Adipose tissue (tissue), 3 donors: ENCODE measurements at regions not wholly inside any gene's neighbourhood (a gene's known extent, or its start where the extent isn't known, plus 50 kb on each side); places are given as distances from the start of the nearest gene placed in this dataset.
"Not testable (repeated sequence)": the region's sequence is repeated elsewhere in the genome, so short reads cannot be mapped to it uniquely, and the experiment has no call there.

Experiments
- H3K27ac ChIP-seq: one replicate; pipeline ENCODE4 v1.5.1; 2013; ENCODE audit warnings: low read depth, low read length
- WGBS, 3 donors: extraction: QIAGEN DNeasy Blood & Tissue Kit; methylation state at CpG; one replicate each; pipeline ENCODE4 v1.1.7; 2013; 5-methylcytosine and 5-hydroxymethylcytosine counted together
- donor health status: healthy with polysubstance abuse.
- donor health status: Bipolar disorder and iron deficiency.
- donor health status: healthy.

DNA sequence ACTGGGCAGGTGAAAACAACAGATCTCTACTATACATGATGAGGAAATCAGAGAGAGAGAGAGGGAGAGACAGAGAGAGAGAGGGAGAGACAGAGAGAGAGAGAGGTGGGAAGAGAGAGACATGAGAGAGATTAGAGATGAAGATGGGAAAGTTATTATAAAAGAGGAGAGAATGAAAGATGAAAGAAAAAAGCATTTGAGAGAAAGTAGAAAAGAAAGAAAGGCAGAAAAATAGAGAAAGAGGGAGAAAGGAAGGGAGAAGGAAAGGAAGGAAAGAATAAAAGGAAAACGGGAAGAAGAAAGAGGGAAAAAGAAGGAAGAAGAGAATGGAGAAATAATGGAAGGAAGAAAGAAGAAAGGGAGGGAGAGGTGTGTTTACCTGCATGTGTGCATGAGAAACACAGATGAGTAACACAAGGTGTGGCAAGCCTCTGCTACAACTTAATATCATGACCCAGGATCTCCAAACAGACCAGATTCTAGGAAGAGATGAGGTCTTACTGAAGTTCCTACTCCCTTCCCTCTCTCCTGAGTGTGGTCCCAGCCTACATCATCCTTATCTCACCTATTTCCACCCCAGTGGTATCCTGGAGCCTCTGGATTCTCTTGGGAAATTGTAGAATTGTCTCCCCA is 176.3 kb downstream of the C12orf75 start:
- no peak overlapping the region for H3K27ac ChIP-seq
- 63 to 84% (median 77%) methylated on average over 1 of the region's 1 CpG for WGBS, 3 donors

DNA sequence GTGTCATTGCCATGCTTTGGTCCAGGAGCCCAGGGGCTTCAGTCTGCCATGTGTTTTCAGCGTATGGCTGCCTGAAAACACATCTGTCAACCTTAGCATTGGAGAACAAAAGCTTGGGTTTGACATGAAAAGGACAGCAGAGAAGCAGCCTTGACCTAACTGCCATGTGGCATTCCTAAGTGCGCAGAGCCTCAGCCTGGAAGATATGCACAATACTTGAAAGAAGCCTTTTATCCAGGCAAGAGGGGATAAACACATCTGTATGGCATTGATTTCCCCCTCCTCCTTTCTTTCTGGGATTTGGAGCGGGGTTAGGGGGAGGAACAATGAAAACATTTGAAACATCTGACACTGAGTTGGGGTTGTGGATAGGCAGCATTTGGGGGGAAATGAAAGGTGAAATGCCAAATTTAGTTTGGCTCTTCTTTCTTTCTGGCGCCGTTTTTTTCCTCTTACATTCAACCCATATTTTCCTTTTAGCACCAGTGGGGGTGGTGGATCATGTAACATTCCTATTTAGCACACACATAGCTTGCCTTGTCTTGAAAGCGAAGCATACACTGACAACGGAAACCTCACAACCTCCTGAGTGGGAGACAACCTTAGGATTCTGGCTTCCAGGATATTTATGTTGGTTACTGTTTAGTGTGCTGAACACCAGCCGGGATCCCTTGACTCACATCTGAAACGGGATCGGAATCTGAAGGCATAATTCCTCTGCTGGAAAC is 177.0 kb downstream of the C12orf75 start:
- WGBS, 3 donors: 68 to 79% (median 79%) methylated on average over 10 of the region's 10 CpGs
- H3K27ac ChIP-seq: no peak overlapping the region

DNA sequence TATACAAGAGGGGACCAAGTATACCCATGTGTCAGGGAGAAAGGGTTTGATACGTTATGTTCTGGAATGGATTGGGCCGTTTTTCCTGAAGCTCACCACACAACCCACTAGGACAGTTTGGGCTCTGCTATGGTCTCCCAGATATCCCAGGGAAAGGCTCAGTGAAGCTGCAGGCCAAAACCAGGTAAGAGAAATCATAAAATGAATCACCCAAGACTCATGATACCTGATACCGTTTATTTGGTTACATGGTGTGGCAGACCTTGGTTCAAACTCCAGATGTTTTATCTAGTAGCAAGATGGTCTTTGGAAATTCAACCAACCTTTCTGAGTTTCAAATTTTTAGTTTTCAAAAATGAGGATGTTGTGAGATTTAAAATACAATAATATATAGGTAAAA is 177.6 kb downstream of the C12orf75 start:
- no peak overlapping the region for H3K27ac ChIP-seq
- 83 to 95% (median 91%) methylated on average over 3 of the region's 3 CpGs for WGBS, 3 donors

DNA sequence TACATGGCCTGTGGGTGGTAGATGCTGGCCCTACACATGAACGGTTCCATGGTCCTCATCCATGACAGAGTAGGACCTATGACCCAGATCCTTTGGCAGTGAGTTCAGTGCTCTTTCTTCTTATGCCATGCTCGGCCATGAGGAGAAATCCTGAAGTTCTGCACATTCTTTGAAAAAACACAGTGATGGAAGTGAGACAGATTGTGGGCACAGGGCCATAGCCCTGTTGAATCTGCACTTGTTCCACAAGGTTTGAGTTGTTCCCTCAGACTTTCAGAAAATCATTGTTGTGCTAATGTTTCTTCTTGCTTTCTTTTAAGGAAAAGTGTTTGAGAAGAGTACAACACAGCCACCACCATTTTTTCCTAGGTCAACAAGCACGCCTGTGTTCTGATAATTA is 180.0 kb downstream of the C12orf75 start:
- WGBS, 3 donors: 58 to 91% (median 79%) methylated on average over 3 of the region's 3 CpGs
- H3K27ac ChIP-seq: no peak overlapping the region

DNA sequence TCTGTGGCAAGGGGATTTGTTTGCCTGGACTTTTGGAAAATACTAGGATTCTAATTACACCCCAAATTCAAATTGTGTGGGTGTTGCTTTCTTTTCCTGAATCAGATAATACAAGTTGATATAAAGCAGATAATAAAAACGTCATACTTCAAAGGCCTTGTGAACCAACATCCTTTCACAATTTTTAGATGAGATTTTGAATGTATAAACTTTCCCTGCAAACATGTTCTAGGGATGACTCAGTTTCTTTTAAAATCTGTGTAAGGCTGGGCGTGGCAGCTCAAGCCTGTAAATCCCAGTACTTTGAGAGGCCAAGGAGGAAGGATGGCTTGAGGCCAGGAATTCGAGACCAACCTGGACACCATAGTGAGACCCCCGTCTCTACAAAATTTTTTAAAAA is 182.4 kb downstream of the C12orf75 start:
- 48 to 79% (median 72%) methylated on average over 4 of the region's 4 CpGs for WGBS, 3 donors
- H3K27ac ChIP-seq: not testable (repeated sequence)

DNA sequence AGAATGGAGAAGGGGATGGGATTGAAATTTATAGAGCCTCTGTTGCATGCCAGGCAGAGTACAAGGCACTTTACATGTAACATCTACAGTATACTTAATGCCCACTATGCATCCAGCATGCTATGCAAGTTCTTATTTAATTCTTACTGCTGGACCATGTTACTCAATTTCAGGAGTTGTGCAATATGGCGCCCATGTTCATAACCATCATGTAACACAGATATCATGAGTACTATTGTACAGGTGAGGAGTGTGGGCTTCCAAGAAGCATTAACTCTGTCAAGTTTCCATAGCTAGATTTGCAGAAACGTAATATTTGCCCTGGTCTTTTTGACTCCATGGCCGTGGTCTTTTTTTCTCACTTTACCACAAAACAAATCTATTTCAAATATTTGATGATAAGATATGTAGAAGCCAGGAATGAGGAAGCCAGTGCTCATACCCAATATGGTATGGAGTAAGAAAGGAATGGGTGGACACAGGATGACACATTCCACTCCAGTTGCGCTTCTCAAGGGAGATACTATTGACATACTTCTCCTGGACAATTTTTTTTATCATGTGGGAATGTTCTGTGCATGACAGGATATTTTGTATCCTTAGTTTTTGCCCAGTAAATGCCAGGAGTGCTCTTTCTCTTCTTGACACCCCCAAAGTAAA is 191.8 kb downstream of the C12orf75 start:
- 54 to 89% (median 85%) methylated on average over 4 of the region's 4 CpGs for WGBS, 3 donors
- no peak overlapping the region for H3K27ac ChIP-seq

DNA sequence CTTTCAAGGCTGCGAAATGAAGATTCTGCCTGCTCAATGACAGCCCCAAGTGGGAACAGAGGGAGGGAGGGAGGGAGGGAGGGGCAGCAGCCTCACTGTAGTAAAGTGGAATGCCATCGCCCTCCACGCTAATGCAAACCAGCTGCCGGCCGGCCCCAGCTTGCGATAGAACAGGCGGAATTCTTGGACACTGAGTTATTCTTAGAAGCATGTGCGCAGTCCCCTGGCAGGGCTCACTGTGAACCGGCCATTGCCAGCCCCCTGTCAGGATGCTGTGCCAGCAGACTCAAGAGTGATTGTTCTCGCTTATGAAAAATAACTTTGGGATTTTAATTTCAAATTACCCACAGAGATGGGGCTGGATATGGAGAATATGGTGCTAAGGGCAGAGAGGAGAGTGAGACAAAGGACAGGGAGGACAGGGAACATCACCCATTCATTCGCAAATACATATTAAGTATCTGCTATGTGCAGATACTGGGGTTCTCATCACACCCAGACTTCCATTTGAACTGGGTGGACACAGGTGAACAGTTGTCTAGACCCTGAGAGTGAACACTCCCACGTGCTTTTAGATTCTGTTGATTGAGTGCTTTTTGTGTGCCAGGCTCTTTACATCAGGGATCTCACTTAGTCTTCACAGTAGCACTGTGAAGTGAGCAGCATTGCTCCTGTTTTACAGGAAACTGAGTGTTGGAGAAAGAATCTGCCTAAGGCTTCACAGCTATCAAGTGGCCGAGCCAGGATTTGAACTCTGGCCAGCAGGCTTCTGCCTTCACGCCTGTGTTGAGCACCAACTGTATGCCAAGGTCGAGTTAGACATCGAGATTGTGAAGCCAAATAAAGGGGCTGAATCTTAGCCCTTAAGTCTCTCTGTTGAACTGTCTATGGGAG is 192.9 kb downstream of the C12orf75 start:
- H3K27ac ChIP-seq: no peak overlapping the region
- WGBS, 3 donors: 30 to 47% (median 33%) methylated on average over 16 of the region's 16 CpGs

DNA sequence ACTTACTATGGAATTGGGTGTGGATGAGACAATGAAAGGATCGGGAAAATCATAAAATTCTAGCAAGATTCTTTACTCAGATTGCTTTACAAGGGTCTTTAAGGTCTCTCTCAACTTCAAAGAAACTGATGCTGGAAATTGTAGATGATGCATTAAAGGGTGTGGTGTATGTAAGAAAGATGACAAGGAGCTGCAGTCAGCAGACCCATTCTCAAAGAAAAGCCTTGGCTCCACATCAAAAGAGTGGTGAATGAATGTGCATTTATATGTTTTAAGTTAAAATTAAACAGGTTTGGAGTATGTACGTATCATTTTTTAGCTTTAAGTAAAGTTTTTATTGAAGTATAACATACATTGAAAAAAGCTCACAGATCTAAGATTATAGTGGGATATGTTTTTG is 194.5 kb downstream of the C12orf75 start:
- H3K27ac ChIP-seq: no peak overlapping the region
- WGBS, 3 donors: 45 to 87% (median 85%) methylated on average over 2 of the region's 2 CpGs

DNA sequence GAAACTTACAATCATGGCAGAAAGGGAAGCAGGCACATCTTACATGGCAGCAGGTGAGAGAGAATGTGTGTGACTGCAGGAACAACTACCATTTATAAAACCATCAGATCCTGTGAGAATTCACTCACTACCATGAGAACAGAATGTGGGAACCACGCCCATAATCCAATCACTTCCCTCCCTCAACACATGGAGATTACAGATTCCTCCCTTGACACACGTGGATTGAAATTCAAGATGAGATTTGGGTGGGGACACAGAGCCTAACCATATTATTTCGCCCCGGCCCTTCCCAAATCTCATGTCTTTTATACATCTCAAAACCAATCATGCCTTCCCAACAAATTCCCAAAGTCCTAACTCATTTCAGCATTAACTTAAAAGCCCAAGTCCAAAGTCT is 203.6 kb downstream of the C12orf75 start:
- WGBS, 3 donors: 56 to 88% (median 87%) methylated on average over 4 of the region's 4 CpGs
- H3K27ac ChIP-seq: no peak overlapping the region

DNA sequence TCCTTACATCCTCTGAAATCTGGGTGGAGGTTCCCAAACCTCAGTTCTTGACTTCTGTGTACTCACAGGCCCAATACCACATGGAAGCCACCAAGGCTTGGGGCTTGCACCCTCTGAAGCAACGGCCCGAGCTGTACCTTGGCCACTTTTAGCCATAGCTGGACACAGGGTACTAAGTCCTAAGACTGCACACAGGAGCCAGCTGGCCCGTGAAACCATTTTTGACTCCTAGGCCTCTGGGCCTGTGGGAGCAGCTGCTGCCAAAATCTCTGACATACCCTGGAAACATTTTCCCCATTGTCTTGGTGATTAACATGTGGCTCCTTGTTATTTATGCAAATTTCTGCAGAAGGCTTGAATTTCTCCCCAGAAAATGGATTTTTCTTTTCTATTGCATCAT is 204.5 kb downstream of the C12orf75 start:
- 73 to 79% (median 79%) methylated on average over 3 of the region's 3 CpGs for WGBS, 3 donors
- H3K27ac ChIP-seq: not testable (repeated sequence)

DNA sequence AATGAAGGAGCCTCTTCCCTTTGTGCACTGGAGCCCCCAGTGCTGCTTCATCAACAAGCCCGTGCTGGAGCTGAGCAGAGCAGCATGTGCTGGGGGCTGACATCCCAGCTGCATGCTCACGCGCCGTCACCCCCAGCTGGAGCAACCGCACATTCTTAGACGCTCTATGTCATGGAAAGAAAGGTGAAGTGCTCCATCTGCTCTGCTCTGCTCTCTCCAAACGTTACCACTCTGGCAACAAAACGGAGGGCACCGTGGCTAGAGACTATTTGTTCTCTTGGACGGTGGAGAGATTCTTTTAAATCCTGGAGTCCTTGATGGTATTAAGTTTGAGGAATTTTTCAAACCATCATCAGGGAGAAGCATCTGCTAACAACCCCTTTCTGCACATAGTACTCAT is 208.4 kb downstream of the C12orf75 start:
- WGBS, 3 donors: 84 to 88% (median 87%) methylated on average over 9 to 10 of the region's 10 CpGs
- no peak overlapping the region for H3K27ac ChIP-seq

DNA sequence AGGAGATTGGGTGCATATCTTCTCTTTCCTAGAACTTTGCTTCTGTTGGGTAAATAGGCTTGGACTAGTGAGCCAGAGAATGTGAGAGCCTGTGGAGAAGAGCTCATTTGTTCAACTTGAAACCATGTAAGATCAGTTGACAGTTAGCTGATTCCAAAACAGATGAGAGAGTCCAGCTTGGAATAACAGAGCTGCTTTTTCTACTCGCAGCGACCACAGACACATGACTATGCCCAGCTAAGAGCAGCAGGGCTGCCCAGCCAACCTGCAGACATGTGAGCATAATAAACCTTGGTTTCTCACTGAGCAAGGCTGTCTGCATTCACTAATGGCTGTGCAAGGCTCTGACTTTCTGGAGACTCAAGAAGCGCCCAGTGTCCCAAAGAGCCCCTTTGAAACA is 209.2 kb downstream of the C12orf75 start:
- 64 to 90% (median 86%) methylated on average over 3 of the region's 3 CpGs for WGBS, 3 donors
- H3K27ac ChIP-seq: no peak overlapping the region

DNA sequence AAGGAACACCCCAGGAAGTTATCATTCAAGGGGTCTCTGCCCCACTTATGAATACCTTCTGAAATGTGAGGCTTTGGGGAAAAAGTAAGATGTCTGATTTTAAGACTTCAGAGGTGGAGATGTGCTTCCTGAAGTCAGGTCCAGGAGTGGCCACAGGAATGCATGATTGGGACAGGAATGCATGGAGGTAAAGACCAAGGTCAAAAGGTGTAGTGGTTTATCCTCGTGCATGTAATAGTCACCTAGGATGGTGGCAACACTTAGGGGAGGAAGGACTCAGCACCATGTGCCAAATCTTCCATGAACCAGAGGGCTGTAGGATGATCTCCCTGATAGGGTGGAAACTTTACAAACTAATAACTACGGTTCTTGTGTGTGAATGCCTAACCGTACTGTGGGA is 217.3 kb downstream of the C12orf75 start:
- WGBS, 3 donors: 77 to 90% (median 89%) methylated on average over 3 of the region's 3 CpGs
- H3K27ac ChIP-seq: no peak overlapping the region

DNA sequence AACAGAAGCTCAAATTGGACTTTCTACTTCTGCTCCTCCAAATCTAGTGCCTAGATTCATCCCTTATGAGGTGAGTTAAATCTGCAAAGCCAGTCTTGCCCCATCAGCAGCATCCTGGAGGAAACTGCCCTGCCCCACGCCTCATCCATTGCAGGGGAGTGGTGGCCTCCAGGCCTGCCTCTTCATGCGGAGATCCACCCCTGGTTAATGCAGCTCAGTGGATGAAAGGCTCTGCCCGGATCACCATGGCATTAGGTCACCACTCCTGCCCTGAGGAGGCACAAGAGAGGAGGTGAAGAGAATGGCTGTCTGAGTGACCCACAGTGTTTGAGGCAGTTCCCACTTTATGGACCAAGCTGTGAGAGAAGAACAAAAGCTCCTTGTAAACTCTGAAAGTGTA is 218.1 kb downstream of the C12orf75 start:
- whole genome bisulfite sequencing, 3 donors: 89 to 98% (median 94%) methylated on average over 3 of the region's 3 CpGs

DNA sequence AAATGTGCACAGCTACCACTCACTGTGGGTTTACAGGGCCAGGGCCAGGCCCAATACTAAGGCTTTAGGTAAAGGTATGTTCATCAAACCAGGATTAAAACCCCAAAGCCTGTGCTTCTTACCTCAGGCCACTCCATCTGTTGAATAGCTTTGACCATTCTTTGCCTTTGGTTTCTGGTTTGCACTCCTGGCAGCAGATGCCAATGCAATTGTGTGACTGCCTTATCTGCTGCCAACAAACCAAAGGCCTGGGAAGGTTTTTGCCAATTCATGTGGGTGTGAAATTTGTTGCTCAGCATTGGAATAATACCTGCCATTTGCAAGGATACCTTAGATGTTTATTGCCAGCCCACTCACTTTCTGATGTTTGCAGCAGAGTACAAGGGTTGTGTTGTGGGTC is 221.6 kb downstream of the C12orf75 start:
- H3K27ac ChIP-seq: no peak overlapping the region

More for the DNA sequence above, 218.1 kb downstream of the C12orf75 start:
- no peak overlapping the region for H3K27ac ChIP-seq

DNA sequence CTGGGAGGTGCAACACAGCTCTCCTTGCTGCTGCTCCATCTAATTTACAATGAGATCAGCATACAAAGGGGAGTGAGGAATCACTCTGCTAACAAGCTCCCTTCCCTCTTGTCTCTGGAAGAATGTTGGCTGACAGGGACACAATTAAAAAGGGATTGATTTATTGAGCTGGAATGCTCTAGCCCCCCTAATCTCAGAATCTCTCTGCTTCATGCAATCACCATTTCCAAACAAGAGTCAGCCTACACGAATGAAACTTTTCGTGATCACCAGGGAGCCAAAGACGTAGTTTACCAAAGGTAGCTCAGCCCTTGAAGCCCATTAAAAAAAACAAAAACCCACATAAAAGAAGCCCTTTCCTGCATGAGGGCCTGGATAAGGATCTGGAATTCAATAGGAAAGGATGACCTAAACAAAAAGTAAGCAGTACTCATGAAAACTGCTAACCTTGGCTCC is 223.8 kb downstream of the C12orf75 start:
- WGBS, 3 donors: 48 to 68% (median 65%) methylated on average over 3 of the region's 3 CpGs
- H3K27ac ChIP-seq: no peak overlapping the region

DNA sequence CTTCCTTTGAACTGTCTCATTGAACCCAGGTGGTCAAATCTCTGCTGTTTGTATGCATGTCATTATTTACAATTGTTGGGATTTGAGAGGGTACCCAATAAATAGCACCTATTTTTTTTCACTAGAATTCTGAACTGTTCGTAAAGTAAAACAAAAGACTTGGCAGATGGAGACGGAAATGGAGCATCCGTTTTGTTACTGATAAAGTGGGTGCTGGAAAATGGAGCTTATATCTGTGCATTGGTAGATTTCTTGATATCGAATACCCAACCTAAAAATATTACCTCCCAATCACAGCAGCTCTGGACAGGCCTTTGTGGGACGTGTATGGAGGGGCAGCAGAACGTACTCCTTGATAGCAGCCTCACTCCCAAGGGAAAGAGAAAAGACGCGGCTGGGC is 224.4 kb downstream of the C12orf75 start:
- H3K27ac ChIP-seq: no peak overlapping the region
- 48 to 70% (median 58%) methylated on average over 8 of the region's 8 CpGs for WGBS, 3 donors

DNA sequence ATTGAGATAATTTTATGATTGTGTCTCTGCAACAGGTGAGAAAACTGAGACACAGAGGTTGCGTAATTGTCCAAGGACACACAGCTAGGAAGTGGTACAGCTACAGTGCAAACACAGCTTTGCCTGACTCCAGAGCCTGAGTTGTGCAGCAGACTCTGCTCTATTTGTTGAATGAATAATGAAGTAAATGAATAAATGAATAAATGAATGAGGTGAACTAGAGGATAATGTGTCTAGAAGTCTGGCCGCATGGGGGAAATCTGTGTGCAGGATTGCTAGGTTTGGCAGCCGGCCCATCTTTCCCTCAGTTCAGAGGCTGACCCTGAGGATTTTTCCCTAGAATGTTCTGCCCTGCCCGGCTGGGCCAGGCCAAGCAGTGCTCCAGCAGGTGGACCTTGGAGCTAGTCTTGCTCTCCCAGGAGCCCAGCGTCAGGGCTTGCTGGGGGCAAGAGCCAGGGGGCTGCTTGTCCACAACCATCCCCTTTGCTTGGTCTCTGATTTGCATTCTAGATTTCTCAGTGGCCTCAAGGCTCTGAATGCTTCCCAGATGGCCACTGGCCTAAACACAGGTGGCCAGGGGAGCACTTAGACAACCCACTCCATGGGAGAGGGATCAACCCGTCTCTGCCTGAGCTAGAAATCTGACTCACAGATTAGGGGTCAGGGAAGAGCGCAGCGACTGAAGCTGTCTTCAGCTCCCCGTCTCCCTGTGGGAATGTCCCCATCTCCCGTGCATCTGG is 225.2 kb downstream of the C12orf75 start:
- WGBS, 3 donors: 63 to 88% (median 74%) methylated on average over 10 of the region's 10 CpGs
- no peak overlapping the region for H3K27ac ChIP-seq
